H9 (cell line): ENCODE measurements at regions not wholly inside any gene's neighbourhood (a gene's known extent, or its start where the extent isn't known, plus 50 kb on each side); places are given as distances from the start of the nearest gene placed in this dataset.
A peak's percentile ranks its signal among the peaks of the same experiment; 100 is the strongest.

Experiments used
- DNase-seq: peaks from one replicate; pipeline ENCODE4 v3.0.0-alpha.2; 2017
- H2AFZ ChIP-seq: one replicate; pipeline ENCODE4 v1.6.1; 2013; ENCODE audit warnings: mild to moderate bottlenecking, low read length, control low read depth, moderate library complexity
- H2AK5ac ChIP-seq: 2 replicates; pipeline ENCODE4 v1.6.1; 2013; ENCODE audit warnings: low read length, control low read depth, mixed read lengths; ENCODE audit not compliant: insufficient read length
- H2BK120ac ChIP-seq: one replicate; pipeline ENCODE4 v1.6.1; 2013; ENCODE audit warnings: low read depth, mild to moderate bottlenecking, low read length, control low read depth, inconsistent platforms; ENCODE audit not compliant: poor library complexity, severe bottlenecking
- H2BK12ac ChIP-seq: 2 replicates; pipeline ENCODE4 v1.6.1; 2013; ENCODE audit warnings: low read length, control low read depth, mixed read lengths, low read depth; ENCODE audit not compliant: insufficient read length
- H2BK15ac ChIP-seq: 2 replicates; pipeline ENCODE4 v1.6.1; 2013; ENCODE audit warnings: low read depth, low read length, control low read depth
- H2BK20ac ChIP-seq: one replicate; pipeline ENCODE4 v1.6.1; 2013; ENCODE audit warnings: low read depth, mild to moderate bottlenecking, low read length, control low read depth, inconsistent platforms; ENCODE audit not compliant: poor library complexity, severe bottlenecking
- H2BK5ac ChIP-seq: 2 replicates; pipeline ENCODE4 v1.6.1; 2013; ENCODE audit warnings: low read length, control low read depth, mixed read lengths; ENCODE audit not compliant: insufficient read length
- H3K14ac ChIP-seq: 2 replicates; pipeline ENCODE4 v1.6.1; 2013; ENCODE audit warnings: low read length, control low read depth; ENCODE audit not compliant: insufficient read depth
- H3K18ac ChIP-seq: 2 replicates; pipeline ENCODE4 v1.6.1; 2013; ENCODE audit warnings: low read depth, mild to moderate bottlenecking, mixed read lengths, low read length, control low read depth; ENCODE audit not compliant: insufficient read length
- H3K23ac ChIP-seq: 2 replicates; pipeline ENCODE4 v1.6.1; 2013; ENCODE audit warnings: low read length, control low read depth, mixed read lengths, low read depth; ENCODE audit not compliant: insufficient read length
- H3K23me2 ChIP-seq: 2 replicates; pipeline ENCODE4 v1.6.1; 2013; ENCODE audit warnings: low read depth, mild to moderate bottlenecking, mixed read lengths, low read length, control low read depth; ENCODE audit not compliant: insufficient read length, poor library complexity, severe bottlenecking
- H3K27ac ChIP-seq: 2 replicates; pipeline ENCODE4 v1.5.1; 2013; ENCODE audit warnings: low read length, control low read depth, mixed read lengths, low read depth; ENCODE audit not compliant: insufficient read length
- H3K27me3 ChIP-seq: 2 replicates; pipeline ENCODE4 v1.6.1; 2013; ENCODE audit warnings: low read length, control low read depth, inconsistent platforms; ENCODE audit not compliant: insufficient read depth
- H3K4ac ChIP-seq: 2 replicates; pipeline ENCODE4 v1.6.1; 2013; ENCODE audit warnings: low read depth, mild to moderate bottlenecking, control low read depth, inconsistent platforms, low read length, moderate library complexity
- H3K4me1 ChIP-seq: 2 replicates; pipeline ENCODE4 v1.6.1; 2013; ENCODE audit warnings: low read length, control low read depth, inconsistent platforms; ENCODE audit not compliant: insufficient read depth
- H3K4me2 ChIP-seq: 2 replicates; pipeline ENCODE4 v1.6.1; 2013; ENCODE audit warnings: low read length, control low read depth, mixed read lengths; ENCODE audit not compliant: insufficient read length, insufficient read depth
- H3K56ac ChIP-seq: 2 replicates; pipeline ENCODE4 v1.6.1; 2013; ENCODE audit warnings: low read depth, mild to moderate bottlenecking, mixed read lengths, low read length, control low read depth; ENCODE audit not compliant: insufficient read length
- H3K79me1 ChIP-seq: 2 replicates; pipeline ENCODE4 v1.6.1; 2013; ENCODE audit warnings: low read depth, mild to moderate bottlenecking, moderate library complexity, low read length, control low read depth, inconsistent platforms; ENCODE audit not compliant: insufficient read depth, poor library complexity, severe bottlenecking
- H3K79me2 ChIP-seq: 2 replicates; pipeline ENCODE4 v1.6.1; 2013; ENCODE audit warnings: low read length, control low read depth, inconsistent platforms; ENCODE audit not compliant: insufficient read depth
- H3K9ac ChIP-seq: 2 replicates; pipeline ENCODE4 v1.6.1; 2013; ENCODE audit warnings: low read length, control low read depth, mixed read lengths; ENCODE audit not compliant: insufficient read length; ENCODE audit errors: extremely low read depth
- H3K9me3 ChIP-seq: one replicate; pipeline ENCODE4 v1.6.1; 2013; ENCODE audit warnings: low read depth, low read length, inconsistent platforms; ENCODE audit not compliant: control insufficient read depth
- H3T11ph ChIP-seq: one replicate; pipeline ENCODE4 v1.6.1; 2013; ENCODE audit warnings: mild to moderate bottlenecking, low read length, control low read depth, inconsistent platforms
- H4K20me1 ChIP-seq: one replicate; pipeline ENCODE4 v1.6.1; 2013; ENCODE audit not compliant: control insufficient read depth, insufficient read length, insufficient read depth
- H4K5ac ChIP-seq: 2 replicates; pipeline ENCODE4 v1.6.1; 2013; ENCODE audit warnings: low read depth, mild to moderate bottlenecking, mixed read lengths, low read length, control low read depth; ENCODE audit not compliant: insufficient read length
- H4K8ac ChIP-seq: replicated peaks from 2 replicates; pipeline ENCODE4 v1.6.1; 2013; ENCODE audit warnings: low read length, control low read depth, mixed read lengths, low read depth; ENCODE audit not compliant: insufficient read length
- H4K91ac ChIP-seq: 2 replicates; pipeline ENCODE4 v1.6.1; 2013; ENCODE audit warnings: low read depth, mild to moderate bottlenecking, moderate library complexity, mixed read lengths, low read length, control low read depth; ENCODE audit not compliant: insufficient read length
- H3K27ac Mint-ChIP-seq, 3 experiments: 2 replicates in 2 of 3; 3 replicates in 1 of 3; pipeline ENCODE4 v1.8.0; 2020 to 2021; ENCODE audit warnings: mixed read lengths in 3 of 3, mild to moderate bottlenecking in 1 of 3, moderate library complexity in 1 of 3
- H3K27me3 Mint-ChIP-seq: 2 replicates; pipeline ENCODE4 v1.8.0; 2021; ENCODE audit warnings: low read depth, mild to moderate bottlenecking, moderate library complexity, mixed read lengths
- H3K36me3 Mint-ChIP-seq, 3 experiments: 2 replicates in 2 of 3; 3 replicates in 1 of 3; pipeline ENCODE4 v1.8.0; 2020 to 2021; ENCODE audit warnings: low read depth in 3 of 3, mixed read lengths in 3 of 3; ENCODE audit not compliant: insufficient read depth in 1 of 3
- H3K4me1 Mint-ChIP-seq, 2 experiments: 2 replicates each; pipeline ENCODE4 v1.8.0; 2020; ENCODE audit warnings: mixed read lengths in 2 of 2
- H3K4me3 Mint-ChIP-seq, 2 experiments: 2 replicates in 1 of 2; 3 replicates in 1 of 2; pipeline ENCODE4 v1.8.0; 2020 to 2021; ENCODE audit warnings: mild to moderate bottlenecking in 2 of 2, mixed read lengths in 2 of 2, moderate library complexity in 1 of 2
- H3K9me3 Mint-ChIP-seq, 2 experiments: 2 replicates in 1 of 2; 3 replicates in 1 of 2; pipeline ENCODE4 v1.8.0; 2020; ENCODE audit warnings: mild to moderate bottlenecking in 2 of 2, mixed read lengths in 2 of 2, moderate library complexity in 1 of 2
- WGBS: extraction: QIAGEN DNeasy Blood & Tissue Kit; methylation state at CpG from one replicate; pipeline ENCODE4 v1.1.7; 2013; ENCODE audit warnings: missing lambda C conversion rate, low lambda C conversion rate, mixed read lengths; ENCODE audit not compliant: insufficient read length; ENCODE audit errors: extremely low coverage; 5-methylcytosine and 5-hydroxymethylcytosine counted together
- TF ChIP-seq, protein P1 (sequence below): fragments of 200-600 bp; sonication (generic); conservative IDR thresholded peaks from 3 replicates; pipeline ENCODE4 v1.8.0; 2021; ENCODE audit warnings: antibody characterized with exemption, mild to moderate bottlenecking

DNA sequence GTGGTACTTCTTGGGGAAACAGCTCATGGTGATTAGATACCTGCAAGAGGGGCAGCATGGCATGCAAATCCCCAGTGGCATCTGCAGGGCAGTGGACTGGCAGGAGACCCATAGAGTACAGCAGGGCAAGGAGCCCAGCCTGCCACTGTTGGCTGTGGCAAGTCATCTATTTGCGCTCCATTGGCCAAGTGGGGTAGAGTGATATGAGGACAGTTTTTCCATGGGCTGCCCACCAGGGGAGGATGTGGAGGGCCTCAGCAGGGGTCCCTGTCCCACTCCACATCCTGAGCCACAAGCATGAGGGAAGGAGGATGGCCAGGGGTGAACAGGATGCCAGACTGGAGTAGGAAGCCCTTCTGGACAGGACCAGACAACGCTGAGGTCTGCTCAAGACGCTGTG, 50.9 kb upstream of the OTOF start:
- no peak overlapping the region for H3K18ac ChIP-seq
- no peak overlapping the region for H2BK5ac ChIP-seq
- H2AK5ac ChIP-seq: no peak overlapping the region
- no peak overlapping the region for H3K23ac ChIP-seq
- Mint-ChIP-seq H3K27ac (peak overlapping the region in 1 of 3 experiments; percentile 61; a peak in 2 of 7 replicates), H3K36me3 (no peaks in the 10 kb centered on the region), H3K4me3 (no peak overlapping the region), H3K4me1 (peaks cover 11 to 18% of the 10 kb centered on the region in 2 experiments), H3K27me3 (peaks cover 8% of the 10 kb centered on the region), H3K9me3 (no peaks in the 10 kb centered on the region)
- no peak overlapping the region for H4K91ac ChIP-seq
- no peak overlapping the region for H3K9ac ChIP-seq
- no peaks in the 10 kb centered on the region for H4K20me1 ChIP-seq
- DNase-seq: no peak
- H2BK20ac ChIP-seq: no peak overlapping the region
- H4K5ac ChIP-seq: no peak overlapping the region
- H3K9me3 ChIP-seq: no peaks in the 10 kb centered on the region
- no peak overlapping the region for H3T11ph ChIP-seq
- H3K4ac ChIP-seq: no peak overlapping the region
- H3K79me1 ChIP-seq: no peaks in the 10 kb centered on the region
- H3K4me2 ChIP-seq: no peak overlapping the region
- H2BK120ac ChIP-seq: no peak overlapping the region
- H3K4me1 ChIP-seq: no peaks in the 10 kb centered on the region
- H3K79me2 ChIP-seq: no peaks in the 10 kb centered on the region
- no peaks in the 10 kb centered on the region for H3K23me2 ChIP-seq
- H2BK12ac ChIP-seq: no peak overlapping the region
- no CpG with 5 or more reads among the region's 3 CpGs for WGBS
- H3K27me3 ChIP-seq: no peaks in the 10 kb centered on the region
- no peak overlapping the region for H3K27ac ChIP-seq
- TF ChIP-seq, protein P1, sequence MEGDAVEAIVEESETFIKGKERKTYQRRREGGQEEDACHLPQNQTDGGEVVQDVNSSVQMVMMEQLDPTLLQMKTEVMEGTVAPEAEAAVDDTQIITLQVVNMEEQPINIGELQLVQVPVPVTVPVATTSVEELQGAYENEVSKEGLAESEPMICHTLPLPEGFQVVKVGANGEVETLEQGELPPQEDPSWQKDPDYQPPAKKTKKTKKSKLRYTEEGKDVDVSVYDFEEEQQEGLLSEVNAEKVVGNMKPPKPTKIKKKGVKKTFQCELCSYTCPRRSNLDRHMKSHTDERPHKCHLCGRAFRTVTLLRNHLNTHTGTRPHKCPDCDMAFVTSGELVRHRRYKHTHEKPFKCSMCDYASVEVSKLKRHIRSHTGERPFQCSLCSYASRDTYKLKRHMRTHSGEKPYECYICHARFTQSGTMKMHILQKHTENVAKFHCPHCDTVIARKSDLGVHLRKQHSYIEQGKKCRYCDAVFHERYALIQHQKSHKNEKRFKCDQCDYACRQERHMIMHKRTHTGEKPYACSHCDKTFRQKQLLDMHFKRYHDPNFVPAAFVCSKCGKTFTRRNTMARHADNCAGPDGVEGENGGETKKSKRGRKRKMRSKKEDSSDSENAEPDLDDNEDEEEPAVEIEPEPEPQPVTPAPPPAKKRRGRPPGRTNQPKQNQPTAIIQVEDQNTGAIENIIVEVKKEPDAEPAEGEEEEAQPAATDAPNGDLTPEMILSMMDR: no peak
- H4K8ac ChIP-seq: no peak overlapping the region
- H2BK15ac ChIP-seq: no peak overlapping the region
- no peak overlapping the region for H3K56ac ChIP-seq
- H3K14ac ChIP-seq: no peak overlapping the region
- no peak overlapping the region for H2AFZ ChIP-seq
